Esophagus squamous epithelium (tissue), 4 donors: ENCODE measurements at regions not wholly inside any gene's neighbourhood (a gene's known extent, or its start where the extent isn't known, plus 50 kb on each side); places are given as distances from the start of the nearest gene placed in this dataset.

Experiments used
- CTCF ChIP-seq, 6 experiments: fragments of 450-650 bp in 4 of 6; fragments of 200-600 bp in 2 of 6; sonication (generic) in 2 of 6; IDR thresholded peaks; one replicate each; pipeline ENCODE4 v1.5.1; 2016 to 2019; ENCODE audit warnings: antibody characterized with exemption in 6 of 6, mild to moderate bottlenecking in 4 of 6, moderate library complexity in 4 of 6
- POLR2A ChIP-seq, 4 donors: fragments of 450-650 bp; IDR thresholded peaks; one replicate each; pipeline ENCODE4 v1.6.1; 2017; ENCODE audit warnings: antibody characterized with exemption in 4 of 4, mild to moderate bottlenecking in 4 of 4, moderate library complexity in 3 of 4

GRCh38 chr20:51187261-51187660, 164.4 kb upstream of the KCNG1 start:
- TF ChIP-seq CTCF (IDR thresholded peaks at IDR 0.05) (no peak), POLR2A (IDR thresholded peaks at IDR 0.05) (no peak)
